Cardiac muscle cell (in vitro differentiated cells and primary cell): ENCODE measurements at regions not wholly inside any gene's neighbourhood (a gene's known extent, or its start where the extent isn't known, plus 50 kb on each side); places are given as distances from the start of the nearest gene placed in this dataset.

Experiments used
- DNase-seq, 2 donors: peaks; one replicate each; pipeline versions ENCODE4 v3.0.0 to v3.0.0-alpha.2; 2010 to 2017; ENCODE audit warnings: low read depth in 1 of 2, low spot score in 1 of 2
- H3K27ac ChIP-seq: fragments of 200-600 bp; sonication (generic); 2 replicates; pipeline ENCODE4 v1.5.1; 2016
- H3K27me3 ChIP-seq: fragments of 200-600 bp; sonication (generic); 2 replicates; pipeline ENCODE4 v1.6.0; 2016; ENCODE audit warnings: control low read depth
- H3K36me3 ChIP-seq: fragments of 200-600 bp; sonication (generic); 2 replicates; pipeline ENCODE4 v1.5.1; 2016; ENCODE audit warnings: control low read depth
- H3K4me1 ChIP-seq: fragments of 200-600 bp; sonication (generic); 2 replicates; pipeline ENCODE4 v1.8.1; 2017; ENCODE audit warnings: low read depth, mild to moderate bottlenecking, mixed run types
- H3K4me3 ChIP-seq: fragments of 200-600 bp; sonication (generic); 2 replicates; pipeline ENCODE4 v1.5.1; 2016; ENCODE audit warnings: mild to moderate bottlenecking
- H3K9me3 ChIP-seq: fragments of 200-600 bp; sonication (generic); 2 replicates; pipeline ENCODE4 v1.5.1; 2017; ENCODE audit warnings: low read depth, mild to moderate bottlenecking, control low read depth
- TF ChIP-seq, protein P1 (sequence below): IDR thresholded peaks from 2 replicates; pipeline ENCODE4 v1.5.1; 2012; ENCODE audit warnings: low read depth, mild to moderate bottlenecking, low read length

- Histone ChIP-seq H3K4me1 (no peaks in the 10 kb centered on the region), H3K27ac (no peak overlapping the region), H3K36me3 (no peaks in the 10 kb centered on the region), H3K27me3 (no peaks in the 10 kb centered on the region), H3K4me3 (no peak overlapping the region), H3K9me3 (no peaks in the 10 kb centered on the region)
- TF ChIP-seq, protein P1, sequence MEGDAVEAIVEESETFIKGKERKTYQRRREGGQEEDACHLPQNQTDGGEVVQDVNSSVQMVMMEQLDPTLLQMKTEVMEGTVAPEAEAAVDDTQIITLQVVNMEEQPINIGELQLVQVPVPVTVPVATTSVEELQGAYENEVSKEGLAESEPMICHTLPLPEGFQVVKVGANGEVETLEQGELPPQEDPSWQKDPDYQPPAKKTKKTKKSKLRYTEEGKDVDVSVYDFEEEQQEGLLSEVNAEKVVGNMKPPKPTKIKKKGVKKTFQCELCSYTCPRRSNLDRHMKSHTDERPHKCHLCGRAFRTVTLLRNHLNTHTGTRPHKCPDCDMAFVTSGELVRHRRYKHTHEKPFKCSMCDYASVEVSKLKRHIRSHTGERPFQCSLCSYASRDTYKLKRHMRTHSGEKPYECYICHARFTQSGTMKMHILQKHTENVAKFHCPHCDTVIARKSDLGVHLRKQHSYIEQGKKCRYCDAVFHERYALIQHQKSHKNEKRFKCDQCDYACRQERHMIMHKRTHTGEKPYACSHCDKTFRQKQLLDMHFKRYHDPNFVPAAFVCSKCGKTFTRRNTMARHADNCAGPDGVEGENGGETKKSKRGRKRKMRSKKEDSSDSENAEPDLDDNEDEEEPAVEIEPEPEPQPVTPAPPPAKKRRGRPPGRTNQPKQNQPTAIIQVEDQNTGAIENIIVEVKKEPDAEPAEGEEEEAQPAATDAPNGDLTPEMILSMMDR = no peak
- DNase-seq = no peak
Measured at GRCh38 chrX:113408843-113409242, 568.2 kb upstream of the AMOT start.

DNA sequence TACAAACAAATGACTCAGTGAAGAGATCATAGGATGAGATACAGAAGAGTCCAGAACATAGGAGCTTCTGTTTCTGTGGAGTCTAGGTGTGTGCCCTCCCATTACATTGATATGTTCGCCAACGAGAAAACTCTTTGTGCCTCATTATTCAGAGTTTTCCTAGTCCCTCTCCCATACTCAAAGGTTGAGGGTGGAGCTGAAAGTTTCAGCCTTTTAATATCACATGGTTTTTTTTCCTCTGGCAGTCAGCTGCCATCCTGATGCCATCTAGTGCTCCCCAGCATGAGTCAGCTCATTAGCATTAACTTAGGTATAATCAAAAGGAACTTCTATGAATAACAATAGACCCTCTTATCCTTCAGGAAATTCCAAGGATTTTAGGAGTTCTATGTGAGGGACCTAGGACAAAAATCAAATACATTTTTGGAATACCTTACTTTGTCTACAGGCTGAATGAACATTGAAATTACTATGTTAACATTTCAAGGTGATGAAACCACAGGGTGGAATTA, 559.6 kb upstream of the AMOT start:
- TF ChIP-seq, protein P1 = no peak
- H3K4me3 ChIP-seq = no peak overlapping the region
- H3K36me3 ChIP-seq = no peaks in the 10 kb centered on the region
- H3K4me1 ChIP-seq = no peaks in the 10 kb centered on the region
- no peaks in the 10 kb centered on the region for H3K9me3 ChIP-seq
- DNase-seq = peak in 1 of 2 donors; percentile 35
- H3K27me3 ChIP-seq = no peaks in the 10 kb centered on the region
- H3K27ac ChIP-seq = no peak overlapping the region

DNA sequence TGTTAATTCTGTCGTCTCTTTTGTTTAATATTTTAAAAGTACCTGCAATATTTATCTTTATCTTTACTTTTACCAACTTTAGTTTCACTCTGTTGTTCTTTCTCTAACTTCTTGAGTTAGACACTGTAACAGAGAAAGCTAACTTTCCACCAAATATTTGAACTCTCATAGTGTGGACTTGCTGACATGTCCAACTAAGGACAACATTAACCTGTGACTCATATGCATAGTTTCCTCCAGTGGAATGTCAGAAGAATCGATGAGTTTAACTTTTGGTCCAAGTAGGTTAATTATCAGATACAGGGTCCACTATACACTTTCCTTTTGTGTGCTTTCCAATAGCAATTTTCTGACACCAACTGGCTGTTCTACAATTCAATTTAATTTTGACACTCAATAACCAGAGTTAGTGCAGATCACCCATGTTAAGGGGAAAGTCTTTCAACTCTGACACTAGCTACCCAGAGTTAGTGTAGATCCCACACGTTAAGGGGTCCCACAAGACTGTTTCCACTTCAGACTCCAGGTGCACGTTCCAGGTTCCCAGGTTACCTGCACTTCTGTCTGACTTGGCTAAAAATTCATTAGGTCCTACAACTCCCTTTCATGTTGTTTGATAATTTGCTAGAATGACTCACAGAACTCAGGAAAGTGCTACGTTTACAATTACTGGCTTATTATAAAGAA, 559.0 kb upstream of the AMOT start:
- TF ChIP-seq, protein P1 = no peak
- H3K4me3 ChIP-seq = no peak overlapping the region
- no peaks in the 10 kb centered on the region for H3K36me3 ChIP-seq
- H3K9me3 ChIP-seq = no peaks in the 10 kb centered on the region
- DNase-seq = peak in 1 of 2 donors; percentile 16
- no peak overlapping the region for H3K27ac ChIP-seq
- H3K4me1 ChIP-seq = no peaks in the 10 kb centered on the region
- H3K27me3 ChIP-seq = no peaks in the 10 kb centered on the region

GRCh38 chrX:113392355-113392754, 551.7 kb upstream of the AMOT start:
- TF ChIP-seq, protein P1 = no peak

DNA sequence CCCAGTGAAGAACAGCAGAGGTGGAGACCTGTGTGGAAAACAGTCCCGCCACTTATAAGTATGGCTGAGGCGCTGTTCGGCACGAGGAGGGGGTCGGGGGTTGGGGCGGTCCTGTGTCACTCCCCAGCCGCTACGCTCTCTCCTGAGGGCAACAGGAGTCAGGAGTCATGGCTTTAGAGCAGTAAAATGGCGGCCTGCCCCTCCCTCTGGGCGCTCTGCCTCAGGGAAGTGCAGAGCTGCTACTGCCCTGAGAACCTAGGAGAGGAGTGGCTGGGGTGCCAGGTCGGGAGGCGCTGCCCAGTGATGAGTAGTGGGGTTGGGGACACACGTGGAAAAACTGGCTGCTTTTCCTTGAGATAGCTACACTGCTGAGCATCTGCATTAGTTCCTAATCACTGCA, 551.2 kb upstream of the AMOT start:
- no peak overlapping the region for H3K27ac ChIP-seq
- TF ChIP-seq, protein P1 = no peak
- H3K9me3 ChIP-seq = no peaks in the 10 kb centered on the region
- no peaks in the 10 kb centered on the region for H3K4me1 ChIP-seq
- H3K4me3 ChIP-seq = no peak overlapping the region
- no peaks in the 10 kb centered on the region for H3K36me3 ChIP-seq
- H3K27me3 ChIP-seq = no peaks in the 10 kb centered on the region
- no peak for DNase-seq

More at GRCh38 chrX:113392355-113392754, 551.7 kb upstream of the AMOT start:
- H3K27me3 ChIP-seq = no peaks in the 10 kb centered on the region
- no peaks in the 10 kb centered on the region for H3K9me3 ChIP-seq
- no peak for DNase-seq
- H3K4me1 ChIP-seq = no peaks in the 10 kb centered on the region
- no peaks in the 10 kb centered on the region for H3K36me3 ChIP-seq
- H3K4me3 ChIP-seq = no peak overlapping the region
- no peak overlapping the region for H3K27ac ChIP-seq
